ENCODE measurements at regions not wholly inside any gene's neighbourhood (a gene's known extent, or its start where the extent isn't known, plus 50 kb on each side); places are given as distances from the start of the nearest gene placed in this dataset.
A peak's percentile ranks its signal among the peaks of the same experiment; 100 is the strongest.
"Not testable (repeated sequence)": the region's sequence is repeated elsewhere in the genome, so short reads cannot be mapped to it uniquely, and the experiment has no call there.

DNA sequence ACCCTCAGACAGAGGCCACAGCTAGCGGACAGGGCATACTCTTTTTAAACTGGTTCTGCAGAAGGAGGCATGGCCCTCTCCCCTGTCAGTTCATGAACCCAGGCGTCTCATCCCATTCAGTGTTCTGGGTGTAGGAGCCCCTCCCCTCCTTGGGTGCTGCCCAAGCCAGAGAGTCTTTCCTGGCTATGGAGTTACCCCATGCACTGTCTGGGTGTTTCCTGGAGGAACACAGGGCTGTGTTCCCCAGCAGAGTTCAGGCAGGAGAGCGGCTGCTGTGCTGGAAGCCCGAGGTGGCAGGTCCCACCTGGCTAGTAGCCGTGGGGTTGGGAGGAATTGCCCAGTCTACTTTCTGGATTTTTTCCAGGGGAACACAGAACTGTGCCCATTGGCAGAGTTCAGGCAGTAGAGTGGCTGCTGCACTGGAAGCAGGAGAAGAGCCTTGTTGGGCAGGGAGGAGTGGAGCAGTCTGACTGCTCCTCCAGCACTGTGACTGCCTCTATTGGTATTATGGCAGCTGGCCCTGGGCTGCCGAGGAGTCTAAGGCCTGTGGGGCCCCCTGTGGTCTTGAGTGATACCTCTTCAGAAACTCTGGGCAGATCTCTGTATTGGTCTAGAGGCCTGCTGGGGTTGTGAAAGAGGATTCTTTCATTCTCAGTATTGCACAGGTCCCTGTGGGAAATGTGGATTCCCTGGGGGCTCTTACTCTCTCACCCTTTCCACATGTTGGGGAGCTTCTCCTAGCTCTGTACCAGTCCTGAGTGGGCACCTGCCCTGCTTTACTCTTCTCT is 168.3 kb downstream of the PCDH20 start:
- DNase-seq (ENCODE audit: extremely low read depth in 1 of 11, low read depth in 9 of 11, low spot score in 4 of 11): no peak

DNA sequence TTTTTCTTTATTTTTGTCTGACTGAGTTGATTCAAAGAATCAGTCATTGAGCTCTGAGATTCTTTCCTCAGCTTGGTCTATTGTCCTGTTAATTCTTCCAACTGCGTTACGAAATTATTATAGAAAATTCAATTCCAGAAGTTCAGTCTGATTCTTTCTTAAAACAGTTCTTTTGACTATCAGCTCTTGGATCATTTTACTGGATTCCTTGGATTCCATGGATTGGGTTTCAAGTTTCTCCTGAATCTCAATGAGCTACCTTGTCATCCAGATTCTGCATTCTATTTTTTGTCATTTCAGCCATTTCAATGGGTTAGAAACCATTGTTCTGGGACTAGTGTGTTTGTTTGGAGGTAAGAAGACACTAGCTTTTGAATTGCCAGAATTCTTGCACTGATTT is 169.3 kb downstream of the PCDH20 start:
- DNase-seq (ENCODE audit: extremely low read depth in 1 of 11, low read depth in 9 of 11, low spot score in 4 of 11): no peak

DNA sequence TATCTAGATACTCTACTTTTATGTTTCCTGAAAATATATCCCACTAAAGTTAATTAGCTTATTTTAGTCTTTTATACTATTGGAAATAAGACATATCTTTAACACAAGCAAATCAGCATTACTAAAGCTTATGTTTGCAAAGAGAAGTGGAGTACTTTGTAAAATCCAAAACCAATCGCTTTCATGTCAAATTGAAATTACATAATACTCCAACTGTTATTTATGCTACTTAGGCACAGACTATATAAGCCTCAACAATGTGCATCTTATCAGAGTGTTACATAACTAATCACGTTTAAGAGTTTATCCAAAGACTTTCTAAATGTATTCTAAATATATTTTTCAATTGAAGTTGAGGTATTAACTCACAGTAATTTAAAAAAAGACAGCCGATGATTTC is 200.0 kb downstream of the PCDH20 start:
- DNase-seq (ENCODE audit: extremely low read depth in 1 of 11, low read depth in 9 of 11, low spot score in 4 of 11): no peak

DNA sequence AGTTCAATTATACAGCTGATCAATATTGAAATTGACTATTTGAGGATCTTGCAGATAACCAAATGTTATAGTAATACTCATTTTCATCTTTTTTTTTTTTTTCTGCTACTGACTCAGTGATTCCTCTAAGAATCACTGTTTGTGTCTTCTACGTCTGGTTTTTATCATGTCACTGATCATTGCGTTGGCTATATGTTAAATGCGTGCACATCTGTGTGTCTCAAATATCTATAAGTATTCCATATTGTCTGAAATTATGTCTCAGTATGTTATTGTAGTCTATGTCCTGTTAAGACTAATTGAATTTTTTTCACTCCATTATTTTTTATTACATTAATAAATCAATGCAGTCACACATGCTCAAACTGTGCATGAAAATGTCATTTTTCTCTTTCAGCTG is 200.5 kb downstream of the PCDH20 start:
- no peak for DNase-seq (ENCODE audit: extremely low read depth in 1 of 11, low read depth in 9 of 11, low spot score in 4 of 11)

DNA sequence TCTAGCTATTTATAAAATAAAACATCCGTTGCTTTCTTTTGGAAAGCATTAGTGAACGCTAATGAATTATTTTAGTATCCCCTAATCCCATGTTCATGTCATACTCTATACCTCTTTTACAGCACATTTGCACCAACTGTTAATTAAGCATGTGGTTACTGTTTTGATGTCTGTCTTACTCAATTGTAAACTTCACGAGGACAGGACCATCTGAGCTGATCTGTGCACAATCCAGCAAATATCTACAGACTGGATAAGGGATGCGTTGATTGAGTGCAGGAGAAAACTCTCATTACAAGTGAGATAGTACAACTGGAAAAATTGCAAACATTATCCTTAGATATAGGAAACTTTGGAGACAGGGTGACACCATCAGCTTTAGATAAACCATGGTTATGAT is 201.1 kb downstream of the PCDH20 start:
- no peak for DNase-seq (ENCODE audit: extremely low read depth in 1 of 11, low read depth in 9 of 11, low spot score in 4 of 11)

DNA sequence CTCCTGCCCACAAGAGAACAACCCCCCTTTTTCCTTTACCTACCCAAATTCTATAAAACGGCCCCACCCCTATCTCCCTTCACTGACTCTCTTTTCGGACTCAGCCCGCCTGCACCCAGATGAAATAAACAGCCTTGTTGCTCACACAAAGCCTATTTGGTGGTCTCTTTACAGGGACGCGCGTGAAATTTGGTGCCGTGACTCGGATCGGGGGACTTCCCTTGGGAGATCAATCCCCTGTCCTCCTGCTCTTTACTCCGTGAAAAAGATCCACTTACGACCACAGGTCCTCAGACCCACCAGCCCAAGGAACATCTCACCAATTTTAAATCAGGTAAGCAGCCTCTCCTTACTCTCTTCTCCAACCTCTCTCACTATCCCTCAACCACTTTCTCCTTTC is 209.8 kb downstream of the PCDH20 start:
- not testable (repeated sequence) for DNase-seq (ENCODE audit: extremely low read depth in 1 of 11, low read depth in 9 of 11, low spot score in 4 of 11)

DNA sequence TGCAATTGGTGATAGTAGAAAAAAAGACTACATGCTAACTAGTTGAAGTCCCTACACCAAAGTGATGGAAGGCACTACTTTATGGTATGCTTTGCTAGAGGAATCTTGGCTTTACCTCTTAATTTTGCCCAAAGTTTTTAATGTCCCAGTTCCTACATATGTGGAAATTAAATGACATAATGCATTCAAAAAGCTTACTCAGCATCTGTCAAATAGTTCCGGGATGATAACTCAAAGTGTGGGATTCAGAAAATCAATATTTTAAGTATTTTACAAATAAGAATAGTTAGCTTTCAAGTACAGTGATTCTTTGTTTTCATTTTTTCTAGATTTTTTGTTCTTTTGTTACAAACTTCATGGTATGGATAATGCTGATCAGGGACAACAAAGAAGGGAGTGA is 211.6 kb downstream of the PCDH20 start:
- no peak for DNase-seq (ENCODE audit: extremely low read depth in 1 of 11, low read depth in 9 of 11, low spot score in 4 of 11)

DNA sequence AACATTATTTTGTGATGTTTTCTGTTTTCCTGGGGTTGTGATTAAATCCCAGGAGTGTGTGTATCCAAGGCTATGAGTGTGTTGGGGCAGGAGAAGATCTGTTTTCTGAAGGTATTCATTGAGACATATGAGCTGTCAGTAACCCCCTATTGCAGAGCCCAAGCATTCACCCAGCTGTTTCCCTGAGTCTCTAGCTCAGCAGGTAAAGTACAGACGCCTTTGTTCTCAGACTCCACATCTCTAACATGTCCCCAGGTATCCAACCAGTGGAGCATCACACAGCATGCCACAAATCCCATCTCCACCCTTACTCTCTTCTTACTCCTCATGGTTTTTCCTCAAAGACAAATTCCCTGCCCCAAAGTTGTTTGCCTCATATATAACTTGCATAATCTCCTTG is 213.6 kb downstream of the PCDH20 start:
- no peak for DNase-seq (ENCODE audit: extremely low read depth in 1 of 11, low read depth in 9 of 11, low spot score in 4 of 11)

DNA sequence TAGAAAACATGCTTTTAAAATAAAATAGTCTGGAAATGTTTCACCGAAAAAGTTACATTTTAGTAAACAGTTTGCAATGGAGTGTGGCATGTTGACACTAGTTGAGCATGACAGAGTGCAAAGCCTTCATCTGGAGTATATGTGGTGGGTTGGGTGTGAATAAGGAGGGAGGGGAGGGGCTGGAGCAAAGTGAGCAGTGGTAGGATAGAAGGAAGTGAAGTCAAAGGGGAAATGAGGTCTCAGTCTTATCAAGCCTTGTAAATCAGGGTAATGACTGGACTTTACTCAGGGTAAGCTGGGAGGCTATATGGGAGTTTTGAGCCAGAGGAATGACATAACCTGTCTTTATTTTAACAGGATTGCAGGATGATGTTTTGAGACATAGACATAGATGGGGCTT is 222.8 kb downstream of the PCDH20 start:
- peak in 1 of 11 donors; percentile 7 for DNase-seq (ENCODE audit: extremely low read depth in 1 of 11, low read depth in 9 of 11, low spot score in 4 of 11)

DNA sequence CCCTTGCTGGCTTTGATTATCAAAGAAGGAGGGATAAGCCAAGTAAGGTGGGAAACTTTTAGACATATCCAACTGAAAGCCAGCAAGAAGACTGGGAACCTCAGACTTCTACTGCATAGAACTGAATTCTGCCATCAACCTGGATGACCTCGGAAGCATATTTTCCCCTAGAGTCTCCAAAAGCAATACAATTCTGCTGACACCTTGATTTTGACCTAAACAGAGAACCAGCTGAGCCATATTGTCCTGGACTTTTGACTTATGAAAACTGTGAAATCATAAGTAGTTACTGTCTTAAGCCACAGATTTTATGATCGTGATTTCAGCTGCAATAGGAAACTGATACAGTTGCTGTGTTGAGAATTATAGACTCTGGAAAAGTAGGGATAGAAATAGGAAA is 227.6 kb downstream of the PCDH20 start:
- DNase-seq (ENCODE audit: extremely low read depth in 1 of 11, low read depth in 9 of 11, low spot score in 4 of 11): no peak

DNA sequence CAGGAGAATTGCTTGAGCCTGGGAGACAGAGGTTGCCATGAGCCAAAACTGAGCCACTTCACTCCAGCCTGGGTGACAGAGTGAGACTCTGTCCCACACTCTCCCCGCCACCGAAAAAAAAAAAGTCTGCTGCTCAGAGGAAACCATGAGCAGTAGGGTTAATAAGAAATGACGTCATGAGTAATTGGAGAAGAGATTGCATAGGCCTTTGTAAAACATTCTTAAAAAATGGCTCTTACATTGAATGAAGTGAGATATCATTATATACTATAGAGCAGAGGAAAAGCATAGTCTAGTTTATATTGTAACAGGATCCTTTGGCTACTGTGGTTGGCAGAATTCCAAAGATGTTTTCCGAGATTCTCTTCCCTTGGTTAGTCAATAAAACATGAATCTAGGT is 228.2 kb downstream of the PCDH20 start:
- no peak for DNase-seq (ENCODE audit: extremely low read depth in 1 of 11, low read depth in 9 of 11, low spot score in 4 of 11)

DNA sequence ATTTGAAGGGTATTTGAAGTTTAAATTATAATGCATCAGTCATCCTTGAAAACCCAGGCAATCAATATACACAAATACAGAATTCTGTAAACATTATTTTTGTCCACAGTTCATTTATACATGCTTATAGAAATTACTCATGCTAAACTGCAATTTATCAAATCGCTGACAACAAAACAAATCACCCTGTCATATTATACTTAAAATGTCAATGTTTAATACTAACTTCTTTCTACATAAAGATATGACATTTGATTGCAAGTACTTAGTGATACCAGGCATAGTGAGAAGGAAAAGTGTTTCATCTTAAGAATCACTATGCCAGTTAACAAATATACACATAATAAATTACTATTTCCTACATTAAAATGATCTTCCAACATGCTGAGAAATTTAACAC is 232.0 kb downstream of the PCDH20 start:
- no peak for DNase-seq (ENCODE audit: extremely low read depth in 1 of 11, low read depth in 9 of 11, low spot score in 4 of 11)

DNA sequence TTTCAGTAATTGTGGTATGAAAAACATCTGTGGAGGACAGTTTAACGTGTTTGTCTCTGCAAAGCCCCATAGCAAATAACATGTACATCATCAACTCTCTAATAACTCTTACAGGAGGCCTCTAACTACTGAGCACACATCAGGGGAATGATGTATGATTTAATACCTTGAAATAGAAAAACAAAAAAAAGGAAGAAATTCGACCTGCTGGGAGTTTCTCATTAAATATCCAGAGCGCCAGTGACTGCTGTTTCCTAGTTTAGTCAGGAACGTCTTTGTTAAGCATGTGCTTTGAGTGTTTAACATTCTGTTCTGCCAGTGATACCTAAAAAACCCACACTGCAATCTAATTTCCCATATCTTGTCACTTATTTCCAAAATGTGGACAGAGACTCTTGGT is 235.4 kb downstream of the PCDH20 start:
- peak in 4 of 11 donors; percentile 11 to 27 (median 14) for DNase-seq (ENCODE audit: extremely low read depth in 1 of 11, low read depth in 9 of 11, low spot score in 4 of 11)

DNA sequence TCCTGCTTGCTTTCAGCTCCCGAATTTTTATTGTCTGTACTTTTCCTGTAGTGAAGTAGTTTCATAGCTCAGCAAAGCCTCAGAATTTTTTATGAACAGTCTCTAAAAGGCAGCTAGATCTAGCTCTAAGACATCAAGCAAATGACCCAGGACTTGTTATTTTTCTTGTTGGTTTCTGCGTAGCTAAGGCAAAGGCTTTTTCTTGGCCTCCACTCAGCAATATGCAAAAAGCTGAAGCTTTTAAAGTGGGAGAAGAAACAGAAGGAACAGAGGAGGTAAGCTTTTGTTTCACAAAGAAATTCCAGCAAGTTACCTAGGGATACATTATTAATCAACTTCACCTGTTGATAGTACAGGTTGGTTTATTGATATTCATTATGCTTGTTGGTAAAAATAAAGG is 235.9 kb downstream of the PCDH20 start:
- peak in 5 of 11 donors; percentile 3 to 13 (median 9) for DNase-seq (ENCODE audit: extremely low read depth in 1 of 11, low read depth in 9 of 11, low spot score in 4 of 11)

DNA sequence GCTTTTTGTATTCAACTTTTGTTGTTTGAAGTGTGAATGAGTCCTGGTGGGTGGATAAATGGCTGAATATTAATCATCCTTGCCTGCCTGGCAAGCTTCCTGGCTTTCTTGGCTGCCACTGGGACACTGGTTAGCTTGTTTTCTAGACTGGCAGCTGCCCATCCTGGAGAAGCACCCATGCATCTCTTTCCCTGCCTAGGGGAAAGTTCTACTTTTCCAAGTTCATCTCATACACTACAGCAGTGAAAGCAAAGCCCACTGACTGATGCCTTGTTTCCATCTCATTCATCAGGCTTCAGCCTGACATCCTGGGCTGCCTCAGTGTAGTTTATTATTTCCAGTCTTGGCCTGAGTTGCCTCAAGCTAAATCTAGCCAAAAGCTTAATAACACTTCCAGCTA is 244.8 kb downstream of the PCDH20 start:
- DNase-seq (ENCODE audit: extremely low read depth in 1 of 11, low read depth in 9 of 11, low spot score in 4 of 11): no peak

DNA sequence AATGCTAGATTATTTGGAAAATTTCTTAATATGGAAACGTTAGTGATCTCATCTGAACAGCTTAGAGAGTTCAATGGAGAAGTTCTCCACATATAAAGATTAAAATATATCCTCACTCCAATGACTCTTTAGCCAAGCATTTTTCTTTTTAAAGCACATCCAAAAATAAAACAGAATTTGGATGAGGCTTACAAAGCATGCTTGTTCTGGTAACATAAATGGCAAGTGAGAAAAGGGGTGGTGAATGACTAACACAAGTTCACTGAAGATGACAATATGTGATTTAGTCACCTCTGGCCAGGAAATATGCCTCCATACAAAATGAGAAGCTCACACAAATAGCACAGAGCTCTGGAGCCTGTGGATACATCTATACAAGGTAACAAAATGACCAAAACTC is 253.0 kb downstream of the PCDH20 start:
- DNase-seq (ENCODE audit: extremely low read depth in 1 of 11, low read depth in 9 of 11, low spot score in 4 of 11): no peak

DNA sequence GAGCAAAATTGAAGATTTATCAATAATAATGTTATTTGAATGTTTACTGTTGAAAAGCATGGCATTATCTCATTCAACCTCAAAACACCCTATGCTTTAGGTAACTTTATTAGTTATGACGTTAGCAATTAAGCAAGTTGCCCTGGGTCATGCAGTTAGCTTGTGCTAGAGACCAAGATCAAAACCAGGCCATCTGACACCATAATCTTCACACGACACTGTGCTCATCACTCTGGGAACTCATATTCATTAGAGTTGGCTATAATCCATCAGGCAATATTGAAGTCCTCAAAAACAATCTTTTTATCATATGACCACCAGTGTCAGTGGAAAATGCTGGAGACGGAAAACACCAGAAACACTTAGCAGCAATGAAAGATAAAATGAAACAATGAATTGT is 253.5 kb downstream of the PCDH20 start:
- DNase-seq (ENCODE audit: extremely low read depth in 1 of 11, low read depth in 9 of 11, low spot score in 4 of 11): no peak

DNA sequence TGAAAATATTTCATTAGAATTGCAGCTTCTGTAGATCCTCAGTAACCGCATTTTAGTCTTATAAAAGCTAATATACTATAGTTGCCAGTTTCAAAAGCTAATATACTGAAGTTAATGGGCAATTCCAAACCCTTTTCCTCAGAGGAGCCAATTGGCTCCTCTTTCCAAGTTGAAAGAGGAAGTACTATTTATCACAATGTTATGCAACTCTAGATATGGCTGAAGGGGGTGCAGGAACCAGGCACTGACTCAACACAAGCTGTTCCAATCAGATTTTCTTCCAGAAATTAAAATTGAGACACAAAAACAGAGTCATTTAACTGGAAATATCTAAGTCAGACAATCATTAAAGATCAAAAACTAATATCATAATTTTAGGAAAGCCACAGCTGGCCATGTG is 258.9 kb downstream of the PCDH20 start:
- no peak for DNase-seq (ENCODE audit: extremely low read depth in 1 of 11, low read depth in 9 of 11, low spot score in 4 of 11)

DNA sequence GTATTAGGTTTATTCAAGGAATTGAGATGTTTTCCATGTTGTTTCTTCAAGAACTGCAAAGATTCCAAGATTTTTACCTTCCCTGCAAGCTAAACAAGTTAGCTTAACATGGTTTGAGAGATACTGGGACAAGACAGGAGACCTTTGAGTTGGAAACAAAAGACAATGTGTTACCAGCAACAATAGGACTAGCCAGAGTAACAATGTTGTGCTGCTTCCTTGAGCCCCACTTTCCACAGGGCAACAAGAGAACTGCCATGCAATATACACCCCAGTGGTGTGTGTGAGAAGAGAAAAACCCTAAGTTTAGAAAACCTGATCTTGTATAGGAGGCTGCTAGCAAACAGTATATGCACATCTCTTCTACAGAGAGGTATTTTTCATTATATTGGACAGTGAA is 264.6 kb downstream of the PCDH20 start:
- no peak for DNase-seq (ENCODE audit: extremely low read depth in 1 of 11, low read depth in 9 of 11, low spot score in 4 of 11)

DNA sequence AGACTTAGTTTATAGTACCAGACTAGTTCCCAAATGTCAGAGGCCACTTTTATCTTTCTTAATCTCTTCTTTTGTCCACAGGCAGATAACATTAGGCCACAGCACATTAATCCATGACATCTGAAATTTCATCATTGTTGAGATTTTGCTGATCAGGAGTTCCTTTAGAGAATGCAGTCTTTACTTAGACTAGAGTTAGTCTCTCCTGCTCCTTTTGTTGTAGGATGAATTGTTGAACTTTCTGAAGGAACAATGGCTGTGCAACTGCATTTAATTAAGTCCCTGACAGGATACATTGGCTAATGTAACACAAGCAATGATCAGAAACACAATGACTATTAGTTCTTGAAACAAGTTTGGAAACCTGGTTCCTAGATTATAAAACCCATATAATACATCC is 266.3 kb downstream of the PCDH20 start:
- DNase-seq (ENCODE audit: extremely low read depth in 1 of 11, low read depth in 9 of 11, low spot score in 4 of 11): no peak

DNA sequence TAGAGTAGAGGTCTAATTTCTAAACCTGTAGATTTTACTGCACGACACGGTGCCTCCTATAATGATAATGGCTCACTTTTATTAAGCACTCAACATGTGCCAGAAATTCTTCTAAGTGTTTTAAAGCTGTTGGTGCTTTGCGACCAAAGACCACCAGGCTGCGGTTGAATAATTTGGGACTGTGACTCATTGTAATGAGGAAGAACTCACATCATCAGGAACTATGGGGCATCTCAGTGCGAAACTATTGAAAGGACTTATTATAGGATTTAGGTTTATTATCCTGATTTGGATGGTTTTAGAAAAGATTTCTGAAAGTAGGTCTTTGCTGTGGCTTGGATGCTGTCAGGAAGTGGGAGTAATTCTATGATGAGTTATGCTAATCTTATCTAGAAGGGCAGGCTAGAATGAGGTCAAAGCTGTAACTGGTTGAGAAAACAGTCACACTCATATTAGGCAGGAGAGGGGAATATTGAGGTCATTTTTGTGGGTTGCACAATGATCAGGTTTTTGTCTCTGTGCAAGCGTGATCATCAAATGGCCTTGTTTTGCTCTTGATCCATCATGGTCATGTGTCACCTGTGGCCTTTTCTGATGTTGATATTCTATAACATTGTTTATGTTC is 266.8 kb downstream of the PCDH20 start:
- DNase-seq (ENCODE audit: extremely low read depth in 1 of 11, low read depth in 9 of 11, low spot score in 4 of 11): no peak

Data from renal cortex interstitium (tissue), 11 donors.